ENCODE measurements at regions not wholly inside any gene's neighbourhood (a gene's known extent, or its start where the extent isn't known, plus 50 kb on each side); places are given as distances from the start of the nearest gene placed in this dataset.
A peak's percentile ranks its signal among the peaks of the same experiment; 100 is the strongest.

- no peak overlapping the region for H3K56ac ChIP-seq (ENCODE audit: low read length)
These were observed 101.2 kb upstream of the GALNT13 start for GRCh38 chr2:153770359-153770991.

GRCh38 chr2:153780241-153780640, 91.5 kb upstream of the GALNT13 start:
- DNase-seq: no peak
- Histone ChIP-seq H4K5ac (ENCODE audit: low read length) (no peak overlapping the region), H3K23ac (ENCODE audit: low read length) (no peak overlapping the region), H3K4me2 (ENCODE audit: low read length) (no peak overlapping the region), H2AK5ac (ENCODE audit: low read length) (no peak overlapping the region), H2BK120ac (ENCODE audit: low read depth, low read length) (no peak overlapping the region), H2BK5ac (ENCODE audit: low read length) (no peak overlapping the region), H3K79me1 (ENCODE audit: low read length) (no peaks in the 10 kb centered on the region), H2BK15ac (replicated peaks; ENCODE audit: low read depth) (no peak overlapping the region), H3K79me2 (ENCODE audit: control insufficient read depth, insufficient read depth, low read length) (no peaks in the 10 kb centered on the region), H3K56ac (ENCODE audit: low read length) (no peak overlapping the region), H3K4me3 (ENCODE audit: low read length) (no peak overlapping the region), H3K9ac (ENCODE audit: low read length) (no peak overlapping the region), H3K4me1 (ENCODE audit: control insufficient read depth, low read depth, low read length) (no peaks in the 10 kb centered on the region), H3K27me3 (ENCODE audit: insufficient read depth, low read length, poor library complexity) (no peaks in the 10 kb centered on the region), H3K18ac (ENCODE audit: low read length) (no peak overlapping the region), H4K8ac (ENCODE audit: low read depth, low read length) (no peak overlapping the region), H3K27ac (ENCODE audit: low read depth, low read length) (no peak overlapping the region), H3K36me3 (ENCODE audit: control insufficient read depth, insufficient read depth, low read length) (no peaks in the 10 kb centered on the region), H3K4ac (ENCODE audit: low read depth, low read length) (no peak overlapping the region)
- WGBS (ENCODE audit: extremely low coverage, insufficient coverage, low lambda C conversion rate): no CpG with 5 or more reads among the region's 2 CpGs

More at GRCh38 chr2:153770359-153770991, 101.2 kb upstream of the GALNT13 start:
- peak; percentile 65 for DNase-seq
- H3K4ac ChIP-seq (ENCODE audit: low read depth, low read length): no peak overlapping the region
- no peak overlapping the region for H2AK5ac ChIP-seq (ENCODE audit: low read length)
- no peaks in the 10 kb centered on the region for H3K79me2 ChIP-seq (ENCODE audit: control insufficient read depth, insufficient read depth, low read length)
- H3K9ac ChIP-seq (ENCODE audit: low read length): no peak overlapping the region
- no peak overlapping the region for H2BK5ac ChIP-seq (ENCODE audit: low read length)
- no peaks in the 10 kb centered on the region for H3K79me1 ChIP-seq (ENCODE audit: low read length)
- H2BK120ac ChIP-seq (ENCODE audit: low read depth, low read length): no peak overlapping the region
- H3K23ac ChIP-seq (ENCODE audit: low read length): no peak overlapping the region
- no peak overlapping the region for H3K4me3 ChIP-seq (ENCODE audit: low read length)
- no peaks in the 10 kb centered on the region for H3K36me3 ChIP-seq (ENCODE audit: control insufficient read depth, insufficient read depth, low read length)
- no peak overlapping the region for H2BK15ac ChIP-seq (replicated peaks; ENCODE audit: low read depth)
- no peaks in the 10 kb centered on the region for H3K27me3 ChIP-seq (ENCODE audit: insufficient read depth, low read length, poor library complexity)
- H3K4me2 ChIP-seq (ENCODE audit: low read length): no peak overlapping the region
- no peak overlapping the region for H4K8ac ChIP-seq (ENCODE audit: low read depth, low read length)
- no peak overlapping the region for H4K5ac ChIP-seq (ENCODE audit: low read length)
- no CpG with 5 or more reads among the region's 4 CpGs for WGBS (ENCODE audit: extremely low coverage, insufficient coverage, low lambda C conversion rate)
- H3K18ac ChIP-seq (ENCODE audit: low read length): no peak overlapping the region
- no peak overlapping the region for H3K27ac ChIP-seq (ENCODE audit: low read depth, low read length)
- H3K4me1 ChIP-seq (ENCODE audit: control insufficient read depth, low read depth, low read length): no peaks in the 10 kb centered on the region

GRCh38 chr2:153786016-153786415, 85.7 kb upstream of the GALNT13 start:
- no CpG with 5 or more reads among the region's 5 CpGs for WGBS (ENCODE audit: extremely low coverage, insufficient coverage, low lambda C conversion rate)
- H3K4ac ChIP-seq (ENCODE audit: low read depth, low read length): no peak overlapping the region

DNA sequence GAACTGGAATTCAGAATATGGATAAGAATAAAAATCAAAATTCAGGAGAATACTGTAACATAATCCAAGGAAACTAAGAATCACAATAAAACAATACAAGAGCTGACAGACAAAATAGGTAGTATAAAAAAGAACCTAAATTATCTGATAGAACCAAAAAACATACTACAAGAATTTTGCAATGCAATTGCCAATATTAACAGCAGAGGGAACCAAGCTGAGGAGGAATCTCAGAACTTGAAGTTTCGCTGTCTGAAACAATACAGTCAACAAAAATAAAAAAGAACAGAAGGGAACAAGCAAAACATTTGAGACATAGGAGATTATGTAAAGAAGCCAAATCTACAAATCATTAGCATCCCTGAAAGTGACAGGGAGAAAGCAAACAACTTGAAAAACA, 84.1 kb upstream of the GALNT13 start:
- no peak for DNase-seq
- no peaks in the 10 kb centered on the region for H3K79me1 ChIP-seq (ENCODE audit: low read length)
- no peak overlapping the region for H2BK5ac ChIP-seq (ENCODE audit: low read length)
- no peak overlapping the region for H2BK120ac ChIP-seq (ENCODE audit: low read depth, low read length)
- H3K4ac ChIP-seq (ENCODE audit: low read depth, low read length): no peak overlapping the region
- H3K4me2 ChIP-seq (ENCODE audit: low read length): no peak overlapping the region
- H4K8ac ChIP-seq (ENCODE audit: low read depth, low read length): no peak overlapping the region
- H4K5ac ChIP-seq (ENCODE audit: low read length): no peak overlapping the region
- no peaks in the 10 kb centered on the region for H3K27me3 ChIP-seq (ENCODE audit: insufficient read depth, low read length, poor library complexity)
- no peak overlapping the region for H3K56ac ChIP-seq (ENCODE audit: low read length)
- no peak overlapping the region for H3K9ac ChIP-seq (ENCODE audit: low read length)
- no peaks in the 10 kb centered on the region for H3K79me2 ChIP-seq (ENCODE audit: control insufficient read depth, insufficient read depth, low read length)
- no peaks in the 10 kb centered on the region for H3K36me3 ChIP-seq (ENCODE audit: control insufficient read depth, insufficient read depth, low read length)
- no peak overlapping the region for H3K18ac ChIP-seq (ENCODE audit: low read length)
- H2AK5ac ChIP-seq (ENCODE audit: low read length): no peak overlapping the region
- H2BK15ac ChIP-seq (replicated peaks; ENCODE audit: low read depth): no peak overlapping the region
- no peak overlapping the region for H3K4me3 ChIP-seq (ENCODE audit: low read length)
- no CpG with 5 or more reads among the region's 1 CpG for whole genome bisulfite sequencing (ENCODE audit: extremely low coverage, insufficient coverage, low lambda C conversion rate)
- H3K27ac ChIP-seq (ENCODE audit: low read depth, low read length): no peak overlapping the region
- H3K23ac ChIP-seq (ENCODE audit: low read length): no peak overlapping the region
- no peaks in the 10 kb centered on the region for H3K4me1 ChIP-seq (ENCODE audit: control insufficient read depth, low read depth, low read length)

More at GRCh38 chr2:153786016-153786415, 85.7 kb upstream of the GALNT13 start:
- Histone ChIP-seq H3K23ac (ENCODE audit: low read length) (no peak overlapping the region), H3K27me3 (ENCODE audit: insufficient read depth, low read length, poor library complexity) (no peaks in the 10 kb centered on the region), H3K9ac (ENCODE audit: low read length) (no peak overlapping the region), H2AK5ac (ENCODE audit: low read length) (no peak overlapping the region), H3K36me3 (ENCODE audit: control insufficient read depth, insufficient read depth, low read length) (no peaks in the 10 kb centered on the region), H3K27ac (ENCODE audit: low read depth, low read length) (no peak overlapping the region), H3K4me2 (ENCODE audit: low read length) (no peak overlapping the region), H3K56ac (ENCODE audit: low read length) (no peak overlapping the region), H2BK5ac (ENCODE audit: low read length) (no peak overlapping the region), H3K18ac (ENCODE audit: low read length) (no peak overlapping the region), H3K79me1 (ENCODE audit: low read length) (no peaks in the 10 kb centered on the region), H4K5ac (ENCODE audit: low read length) (no peak overlapping the region), H4K8ac (ENCODE audit: low read depth, low read length) (no peak overlapping the region), H3K79me2 (ENCODE audit: control insufficient read depth, insufficient read depth, low read length) (no peaks in the 10 kb centered on the region), H3K4me3 (ENCODE audit: low read length) (no peak overlapping the region), H3K4me1 (ENCODE audit: control insufficient read depth, low read depth, low read length) (no peaks in the 10 kb centered on the region), H2BK15ac (replicated peaks; ENCODE audit: low read depth) (no peak overlapping the region), H2BK120ac (ENCODE audit: low read depth, low read length) (no peak overlapping the region)
- DNase-seq: peak; percentile 8

- Histone ChIP-seq H3K18ac (ENCODE audit: low read length) (no peak overlapping the region), H3K4me3 (ENCODE audit: low read length) (no peak overlapping the region), H3K4ac (ENCODE audit: low read depth, low read length) (no peak overlapping the region), H3K56ac (ENCODE audit: low read length) (no peak overlapping the region), H3K9ac (ENCODE audit: low read length) (no peak overlapping the region), H3K27me3 (ENCODE audit: insufficient read depth, low read length, poor library complexity) (no peaks in the 10 kb centered on the region), H3K4me1 (ENCODE audit: control insufficient read depth, low read depth, low read length) (no peaks in the 10 kb centered on the region), H3K4me2 (ENCODE audit: low read length) (no peak overlapping the region), H2BK120ac (ENCODE audit: low read depth, low read length) (no peak overlapping the region), H3K79me1 (ENCODE audit: low read length) (no peaks in the 10 kb centered on the region), H4K8ac (ENCODE audit: low read depth, low read length) (no peak overlapping the region), H3K79me2 (ENCODE audit: control insufficient read depth, insufficient read depth, low read length) (no peaks in the 10 kb centered on the region), H3K23ac (ENCODE audit: low read length) (no peak overlapping the region), H2BK15ac (replicated peaks; ENCODE audit: low read depth) (no peak overlapping the region), H2AK5ac (ENCODE audit: low read length) (no peak overlapping the region), H3K27ac (ENCODE audit: low read depth, low read length) (no peak overlapping the region), H3K36me3 (ENCODE audit: control insufficient read depth, insufficient read depth, low read length) (no peaks in the 10 kb centered on the region), H2BK5ac (ENCODE audit: low read length) (no peak overlapping the region), H4K5ac (ENCODE audit: low read length) (no peak overlapping the region)
- no peak for DNase-seq
These were observed 69.1 kb upstream of the GALNT13 start for GRCh38 chr2:153802671-153803070.

DNA sequence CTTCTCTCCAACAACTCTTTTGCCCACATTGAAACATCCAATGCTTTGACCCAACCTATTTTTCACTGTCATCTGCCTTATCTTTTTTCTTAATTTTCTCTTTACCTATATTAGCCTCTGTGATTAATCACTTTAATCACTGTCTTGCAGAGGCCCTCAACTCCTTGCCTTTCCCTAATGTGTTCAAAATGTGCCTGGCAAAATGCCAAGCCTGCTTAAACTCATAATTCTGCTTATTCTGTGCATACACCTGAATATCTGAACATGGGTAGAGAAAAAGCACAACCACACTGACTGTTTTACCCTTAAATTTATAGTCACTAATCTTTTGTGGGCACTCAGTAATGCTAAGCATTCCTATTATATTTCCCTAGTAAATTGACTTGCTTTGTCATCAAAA, 63.0 kb upstream of the GALNT13 start:
- Histone ChIP-seq H3K27ac (ENCODE audit: low read depth, low read length) (no peak overlapping the region), H3K79me1 (ENCODE audit: low read length) (no peaks in the 10 kb centered on the region), H2AK5ac (ENCODE audit: low read length) (no peak overlapping the region), H3K56ac (ENCODE audit: low read length) (no peak overlapping the region), H4K8ac (ENCODE audit: low read depth, low read length) (no peak overlapping the region), H3K18ac (ENCODE audit: low read length) (no peak overlapping the region), H2BK5ac (ENCODE audit: low read length) (no peak overlapping the region), H3K4ac (ENCODE audit: low read depth, low read length) (no peak overlapping the region), H3K9ac (ENCODE audit: low read length) (no peak overlapping the region), H3K36me3 (ENCODE audit: control insufficient read depth, insufficient read depth, low read length) (no peaks in the 10 kb centered on the region), H3K79me2 (ENCODE audit: control insufficient read depth, insufficient read depth, low read length) (no peaks in the 10 kb centered on the region), H3K27me3 (ENCODE audit: insufficient read depth, low read length, poor library complexity) (no peaks in the 10 kb centered on the region), H2BK15ac (replicated peaks; ENCODE audit: low read depth) (no peak overlapping the region), H3K23ac (ENCODE audit: low read length) (no peak overlapping the region), H3K4me2 (ENCODE audit: low read length) (no peak overlapping the region), H2BK120ac (ENCODE audit: low read depth, low read length) (no peak overlapping the region), H3K4me1 (ENCODE audit: control insufficient read depth, low read depth, low read length) (no peaks in the 10 kb centered on the region), H3K4me3 (ENCODE audit: low read length) (no peak overlapping the region), H4K5ac (ENCODE audit: low read length) (no peak overlapping the region)
- no peak for DNase-seq
